ENCODE measurements at regions not wholly inside any gene's neighbourhood (a gene's known extent, or its start where the extent isn't known, plus 50 kb on each side); places are given as distances from the start of the nearest gene placed in this dataset.
"Not testable (repeated sequence)": the region's sequence is repeated elsewhere in the genome, so short reads cannot be mapped to it uniquely, and the experiment has no call there.

GRCh38 chr2:133976659-133977058 lies 277.2 kb upstream of the MGAT5 start:
- no peak overlapping the region for H3K4me3 ChIP-seq (ENCODE audit: low read length)
- peaks cover 5% of the 10 kb centered on the region for H3K4me1 ChIP-seq (ENCODE audit: control insufficient read depth, insufficient read depth, low read length)
- no peak overlapping the region for H3K27ac ChIP-seq (ENCODE audit: low read depth, low read length)
- no peaks in the 10 kb centered on the region for H3K36me3 ChIP-seq (ENCODE audit: control insufficient read depth, insufficient read depth, low read length)
- no peak overlapping the region for H3K9ac ChIP-seq (ENCODE audit: low read length)
- H3K27me3 ChIP-seq (ENCODE audit: control insufficient read depth, insufficient read depth, low read length) = no peaks in the 10 kb centered on the region

DNA sequence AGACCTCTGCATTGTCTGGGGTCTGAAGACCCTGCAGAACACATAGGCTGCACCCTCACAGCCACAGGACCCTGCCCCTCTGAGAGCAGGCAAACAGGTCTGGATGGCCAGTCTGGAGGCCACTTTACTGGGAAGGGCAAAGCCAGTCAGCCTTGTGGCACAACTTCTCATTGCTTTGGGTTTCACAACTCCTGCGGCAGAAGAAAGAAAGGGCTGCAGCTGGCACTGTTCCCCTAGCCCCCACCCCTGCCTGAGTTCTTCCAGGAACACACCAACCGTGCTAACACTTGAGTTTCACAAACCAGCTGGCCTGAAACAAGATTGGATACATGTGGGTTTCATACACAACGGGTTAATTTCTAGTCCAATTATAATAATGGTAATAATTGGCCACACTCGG lies 276.5 kb upstream of the MGAT5 start:
- Histone ChIP-seq H3K27me3 (ENCODE audit: control insufficient read depth, insufficient read depth, low read length) (no peaks in the 10 kb centered on the region), H3K27ac (ENCODE audit: low read depth, low read length) (no peak overlapping the region), H3K36me3 (ENCODE audit: control insufficient read depth, insufficient read depth, low read length) (no peaks in the 10 kb centered on the region), H3K9ac (ENCODE audit: low read length) (no peak overlapping the region), H3K4me3 (ENCODE audit: low read length) (no peak overlapping the region), H3K4me1 (ENCODE audit: control insufficient read depth, insufficient read depth, low read length) (peaks cover 4% of the 10 kb centered on the region)

DNA sequence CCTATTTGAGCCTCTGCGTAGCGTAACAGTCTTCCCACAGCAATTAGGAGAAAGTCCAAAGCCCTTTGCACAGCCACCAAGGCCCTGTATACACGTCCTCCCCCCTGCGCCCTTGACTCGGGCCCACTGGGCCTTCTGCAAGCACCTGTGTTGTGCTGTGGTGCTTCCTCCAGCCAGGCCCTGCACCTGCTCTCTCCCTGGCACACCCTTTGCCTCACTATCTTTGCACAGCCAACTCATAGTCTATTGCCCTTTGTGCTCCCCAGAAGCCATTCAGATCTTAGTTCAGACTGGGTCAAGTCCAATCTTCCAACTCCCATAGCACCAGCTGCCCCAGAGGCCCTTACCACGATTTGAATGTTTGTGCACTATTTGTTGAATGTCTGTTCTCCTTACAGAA lies 271.6 kb upstream of the MGAT5 start:
- Histone ChIP-seq H3K9ac (ENCODE audit: low read length) (no peak overlapping the region), H3K27ac (ENCODE audit: low read depth, low read length) (no peak overlapping the region), H3K4me3 (ENCODE audit: low read length) (no peak overlapping the region), H3K4me1 (ENCODE audit: control insufficient read depth, insufficient read depth, low read length) (no peaks in the 10 kb centered on the region), H3K27me3 (ENCODE audit: control insufficient read depth, insufficient read depth, low read length) (no peaks in the 10 kb centered on the region), H3K36me3 (ENCODE audit: control insufficient read depth, insufficient read depth, low read length) (no peaks in the 10 kb centered on the region)

DNA sequence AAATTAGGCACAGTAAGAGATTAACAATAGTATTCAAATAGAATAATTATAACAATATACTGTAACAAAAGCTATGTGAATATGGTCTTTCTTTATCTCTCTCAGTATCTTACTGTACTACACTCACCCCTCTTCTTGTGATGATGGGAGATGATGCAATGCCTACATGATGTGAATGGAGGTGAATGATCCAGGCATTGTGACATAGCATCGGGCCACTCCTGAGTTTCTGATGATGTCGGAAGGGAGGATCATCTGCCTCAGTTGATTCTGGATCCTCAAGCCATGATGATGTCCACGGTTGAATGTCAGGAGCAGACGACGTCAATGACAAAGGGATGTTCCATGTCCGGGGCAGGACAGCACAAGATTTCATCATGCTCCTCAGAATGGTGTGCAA lies 268.3 kb upstream of the MGAT5 start:
- H3K9ac ChIP-seq (ENCODE audit: low read length) = no peak overlapping the region
- no peaks in the 10 kb centered on the region for H3K27me3 ChIP-seq (ENCODE audit: control insufficient read depth, insufficient read depth, low read length)
- H3K4me1 ChIP-seq (ENCODE audit: control insufficient read depth, insufficient read depth, low read length) = no peaks in the 10 kb centered on the region
- no peaks in the 10 kb centered on the region for H3K36me3 ChIP-seq (ENCODE audit: control insufficient read depth, insufficient read depth, low read length)
- H3K4me3 ChIP-seq (ENCODE audit: low read length) = no peak overlapping the region
- H3K27ac ChIP-seq (ENCODE audit: low read depth, low read length) = no peak overlapping the region

GRCh38 chr2:133986081-133986837 lies 267.6 kb upstream of the MGAT5 start:
- no peaks in the 10 kb centered on the region for H3K27me3 ChIP-seq (ENCODE audit: control insufficient read depth, insufficient read depth, low read length)
- H3K4me3 ChIP-seq (ENCODE audit: low read length) = no peak overlapping the region
- H3K27ac ChIP-seq (ENCODE audit: low read depth, low read length) = no peak overlapping the region
- no peak overlapping the region for H3K9ac ChIP-seq (ENCODE audit: low read length)
- H3K36me3 ChIP-seq (ENCODE audit: control insufficient read depth, insufficient read depth, low read length) = no peaks in the 10 kb centered on the region
- H3K4me1 ChIP-seq (ENCODE audit: control insufficient read depth, insufficient read depth, low read length) = no peaks in the 10 kb centered on the region

DNA sequence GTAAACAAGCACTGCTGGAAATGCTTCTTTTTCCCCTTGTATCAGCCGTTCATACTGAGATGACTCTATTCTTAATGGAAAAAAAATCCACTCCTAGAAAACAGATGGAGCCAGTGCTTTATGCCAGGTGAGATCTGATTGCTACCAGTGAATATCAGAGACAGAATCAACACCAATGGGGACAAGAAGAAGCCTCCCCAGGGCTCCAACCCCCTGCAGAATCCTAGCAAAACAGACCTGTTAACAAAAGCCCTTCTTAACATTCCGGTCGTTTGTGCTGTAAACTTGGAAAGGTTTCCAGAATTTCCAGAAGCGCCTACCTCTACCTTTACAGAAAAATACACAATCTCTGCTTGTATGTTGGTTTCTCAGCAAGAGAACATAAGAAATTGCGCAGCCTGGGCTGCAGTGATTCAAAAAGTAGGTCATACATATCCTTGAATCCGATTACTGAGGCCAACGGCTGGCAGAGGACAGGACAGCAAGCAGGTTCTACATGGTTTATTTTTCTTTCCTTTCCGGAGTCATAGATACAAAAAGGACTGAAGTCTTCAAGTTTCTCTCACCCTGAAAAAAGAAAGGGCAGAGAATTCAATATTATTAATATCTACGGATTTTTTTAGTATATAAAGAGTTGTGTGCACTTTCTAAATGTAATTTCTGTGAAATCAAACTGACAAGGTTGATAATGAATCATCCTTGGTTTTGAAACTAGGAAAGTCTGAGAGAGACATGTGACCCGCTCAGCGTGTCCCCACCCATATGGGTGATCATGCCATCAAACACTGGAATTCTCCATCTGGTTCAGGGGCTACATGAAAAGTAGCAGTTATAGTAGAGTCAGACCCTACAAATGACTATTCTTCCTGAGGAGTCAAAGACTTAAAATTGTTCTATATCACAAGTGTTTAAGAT lies 266.7 kb upstream of the MGAT5 start:
- H3K9ac ChIP-seq (ENCODE audit: low read length) = no peak overlapping the region
- no peak overlapping the region for H3K27ac ChIP-seq (ENCODE audit: low read depth, low read length)
- no peaks in the 10 kb centered on the region for H3K27me3 ChIP-seq (ENCODE audit: control insufficient read depth, insufficient read depth, low read length)
- H3K4me3 ChIP-seq (ENCODE audit: low read length) = no peak overlapping the region
- H3K4me1 ChIP-seq (ENCODE audit: control insufficient read depth, insufficient read depth, low read length) = no peaks in the 10 kb centered on the region
- no peaks in the 10 kb centered on the region for H3K36me3 ChIP-seq (ENCODE audit: control insufficient read depth, insufficient read depth, low read length)

GRCh38 chr2:133988316-133988891 lies 265.5 kb upstream of the MGAT5 start:
- no peak overlapping the region for H3K27ac ChIP-seq (ENCODE audit: low read depth, low read length)
- no peak overlapping the region for H3K4me3 ChIP-seq (ENCODE audit: low read length)

DNA sequence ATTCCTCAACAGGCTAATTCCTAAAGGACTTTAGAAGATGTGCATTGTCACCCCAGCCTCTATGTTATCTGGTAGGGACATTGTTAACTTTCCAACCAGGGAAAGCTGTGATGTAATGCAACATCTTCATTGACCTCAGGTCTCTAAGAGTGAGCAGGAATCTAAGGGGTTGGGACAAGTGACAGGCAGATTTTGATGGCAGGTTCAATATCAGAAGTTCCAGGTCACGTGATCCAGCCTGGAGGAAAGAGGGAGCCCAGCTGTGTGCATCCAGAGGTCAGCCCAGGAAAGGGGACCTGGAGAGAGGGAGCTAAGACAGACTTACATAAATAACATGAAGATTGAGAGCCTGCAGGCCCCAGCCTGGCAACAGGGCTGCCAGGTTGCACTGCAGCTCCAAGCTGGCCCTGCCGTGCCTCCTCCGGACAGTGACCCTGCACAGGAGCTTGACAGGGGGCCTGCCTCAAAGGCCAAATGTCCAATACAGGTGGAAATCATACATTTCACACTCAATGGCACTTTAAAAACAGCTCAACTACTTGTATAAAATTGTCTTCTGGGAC lies 262.2 kb upstream of the MGAT5 start:
- no peak overlapping the region for H3K27ac ChIP-seq (ENCODE audit: low read depth, low read length)
- H3K36me3 ChIP-seq (ENCODE audit: control insufficient read depth, insufficient read depth, low read length) = no peaks in the 10 kb centered on the region
- H3K9ac ChIP-seq (ENCODE audit: low read length) = no peak overlapping the region
- no peak overlapping the region for H3K4me3 ChIP-seq (ENCODE audit: low read length)
- no peaks in the 10 kb centered on the region for H3K4me1 ChIP-seq (ENCODE audit: control insufficient read depth, insufficient read depth, low read length)
- H3K27me3 ChIP-seq (ENCODE audit: control insufficient read depth, insufficient read depth, low read length) = no peaks in the 10 kb centered on the region

More at GRCh38 chr2:133988316-133988891, 265.5 kb upstream of the MGAT5 start:
- Histone ChIP-seq H3K27me3 (ENCODE audit: control insufficient read depth, insufficient read depth, low read length) (no peaks in the 10 kb centered on the region), H3K36me3 (ENCODE audit: control insufficient read depth, insufficient read depth, low read length) (no peaks in the 10 kb centered on the region), H3K9ac (ENCODE audit: low read length) (no peak overlapping the region), H3K4me1 (ENCODE audit: control insufficient read depth, insufficient read depth, low read length) (no peaks in the 10 kb centered on the region)

GRCh38 chr2:133992454-133992853 lies 261.4 kb upstream of the MGAT5 start:
- no peak overlapping the region for H3K9ac ChIP-seq (ENCODE audit: low read length)
- H3K36me3 ChIP-seq (ENCODE audit: control insufficient read depth, insufficient read depth, low read length) = no peaks in the 10 kb centered on the region
- no peak overlapping the region for H3K4me3 ChIP-seq (ENCODE audit: low read length)
- no peak overlapping the region for H3K27ac ChIP-seq (ENCODE audit: low read depth, low read length)
- H3K27me3 ChIP-seq (ENCODE audit: control insufficient read depth, insufficient read depth, low read length) = no peaks in the 10 kb centered on the region
- no peaks in the 10 kb centered on the region for H3K4me1 ChIP-seq (ENCODE audit: control insufficient read depth, insufficient read depth, low read length)

- Histone ChIP-seq H3K36me3 (ENCODE audit: control insufficient read depth, insufficient read depth, low read length) (no peaks in the 10 kb centered on the region), H3K4me1 (ENCODE audit: control insufficient read depth, insufficient read depth, low read length) (no peaks in the 10 kb centered on the region), H3K9ac (ENCODE audit: low read length) (no peak overlapping the region), H3K4me3 (ENCODE audit: low read length) (no peak overlapping the region), H3K27ac (ENCODE audit: low read depth, low read length) (no peak overlapping the region), H3K27me3 (ENCODE audit: control insufficient read depth, insufficient read depth, low read length) (no peaks in the 10 kb centered on the region)
Measured at GRCh38 chr2:133993160-133993559, 260.7 kb upstream of the MGAT5 start.

- H3K27me3 ChIP-seq (ENCODE audit: control insufficient read depth, insufficient read depth, low read length); H3K4me3 ChIP-seq (ENCODE audit: low read length); H3K4me1 ChIP-seq (ENCODE audit: control insufficient read depth, insufficient read depth, low read length); H3K36me3 ChIP-seq (ENCODE audit: control insufficient read depth, insufficient read depth, low read length); H3K9ac ChIP-seq (ENCODE audit: low read length); H3K27ac ChIP-seq (ENCODE audit: low read depth, low read length): not testable (repeated sequence)
Measured at GRCh38 chr2:133998726-133999125, 255.1 kb upstream of the MGAT5 start.

DNA sequence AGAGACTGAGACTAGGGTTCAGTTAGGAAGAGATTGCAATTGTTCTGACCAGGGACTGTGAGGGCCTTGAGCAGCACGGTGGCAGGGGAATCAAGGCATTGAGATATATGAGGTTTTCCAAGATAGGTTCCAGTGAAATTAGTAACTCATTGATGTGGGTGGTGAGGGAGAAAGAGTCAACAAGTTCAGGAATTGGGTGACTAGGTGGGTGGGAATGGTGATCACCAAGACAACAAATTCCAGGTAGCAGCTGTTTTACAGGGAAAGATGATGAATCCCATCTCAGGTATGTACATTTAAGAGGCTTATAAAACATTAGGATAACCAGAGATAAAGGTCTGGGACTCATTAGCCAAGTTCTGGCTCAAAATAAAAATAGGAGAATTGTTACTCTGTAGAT lies 251.5 kb upstream of the MGAT5 start:
- no peaks in the 10 kb centered on the region for H3K27me3 ChIP-seq (ENCODE audit: control insufficient read depth, insufficient read depth, low read length)
- no peak overlapping the region for H3K4me3 ChIP-seq (ENCODE audit: low read length)
- H3K27ac ChIP-seq (ENCODE audit: low read depth, low read length) = no peak overlapping the region
- H3K4me1 ChIP-seq (ENCODE audit: control insufficient read depth, insufficient read depth, low read length) = no peaks in the 10 kb centered on the region
- H3K36me3 ChIP-seq (ENCODE audit: control insufficient read depth, insufficient read depth, low read length) = no peaks in the 10 kb centered on the region
- H3K9ac ChIP-seq (ENCODE audit: low read length) = no peak overlapping the region

Measured in rectal smooth muscle tissue (tissue), 1 donor.